PC-9 (cell line): ENCODE measurements at regions not wholly inside any gene's neighbourhood (a gene's known extent, or its start where the extent isn't known, plus 50 kb on each side); places are given as distances from the start of the nearest gene placed in this dataset.
"Not testable (repeated sequence)": the region's sequence is repeated elsewhere in the genome, so short reads cannot be mapped to it uniquely, and the experiment has no call there.

Source experiments
- CTCF ChIP-seq: fragments of 200-600 bp; sonication (generic); conservative IDR thresholded peaks from 2 replicates; pipeline ENCODE4 v1.6.1; 2017; ENCODE audit warnings: mixed run types, antibody characterized with exemption, mild to moderate bottlenecking, moderate library complexity
- EZH2 ChIP-seq: fragments of 200-600 bp; sonication (generic); IDR thresholded peaks from 2 replicates; pipeline ENCODE4 v1.8.0; 2017; ENCODE audit warnings: antibody characterized with exemption, low read depth

- not testable (repeated sequence) for TF ChIP-seq EZH2, CTCF
These were observed 1509.5 kb upstream of the TPTE start for GRCh38 chr21:9011916-9012315.
